Neuronal stem cell (in vitro differentiated cells): ENCODE measurements at regions not wholly inside any gene's neighbourhood (a gene's known extent, or its start where the extent isn't known, plus 50 kb on each side); places are given as distances from the start of the nearest gene placed in this dataset.

Experiments
- DNase-seq: peaks from one replicate; pipeline ENCODE4 v3.0.0-alpha.2; 2013; ENCODE audit warnings: low spot score
- H2AFZ ChIP-seq: one replicate; pipeline ENCODE4 v1.6.1; 2013; ENCODE audit warnings: mild to moderate bottlenecking, low read length, inconsistent platforms
- H2AK5ac ChIP-seq: 2 replicates; pipeline ENCODE4 v1.6.1; 2013; ENCODE audit warnings: low read depth, mild to moderate bottlenecking, inconsistent platforms, low read length, moderate library complexity, mixed read lengths
- H2BK120ac ChIP-seq: 2 replicates; pipeline ENCODE4 v1.6.1; 2013; ENCODE audit warnings: low read depth, mild to moderate bottlenecking, inconsistent platforms, low read length, moderate library complexity, mixed read lengths
- H2BK12ac ChIP-seq: one replicate; pipeline ENCODE4 v1.6.1; 2013; ENCODE audit warnings: low read length, inconsistent platforms
- H2BK15ac ChIP-seq: 2 replicates; pipeline ENCODE4 v1.6.1; 2013; ENCODE audit warnings: mild to moderate bottlenecking, low read length, inconsistent platforms, mixed read lengths
- H2BK5ac ChIP-seq: one replicate; pipeline ENCODE4 v1.6.1; 2013; ENCODE audit warnings: inconsistent platforms, mild to moderate bottlenecking, low read length, moderate library complexity
- H3K14ac ChIP-seq: one replicate; pipeline ENCODE4 v1.6.1; 2013; ENCODE audit warnings: low read length, inconsistent platforms
- H3K18ac ChIP-seq: 2 replicates; pipeline ENCODE4 v1.6.1; 2013; ENCODE audit warnings: low read length, inconsistent platforms
- H3K23ac ChIP-seq: 2 replicates; pipeline ENCODE4 v1.6.1; 2013; ENCODE audit warnings: low read depth, mild to moderate bottlenecking, mixed read lengths, low read length, inconsistent platforms; ENCODE audit not compliant: poor library complexity
- H3K27ac ChIP-seq: replicated peaks from 3 replicates; pipeline ENCODE4 v1.5.1; 2013; ENCODE audit warnings: low read length, inconsistent platforms
- H3K27me3 ChIP-seq, 3 experiments: 2 replicates each; pipeline ENCODE4 v1.6.1; 2013; ENCODE audit warnings: low read length in 3 of 3, mild to moderate bottlenecking in 2 of 3, inconsistent platforms in 1 of 3, low read depth in 1 of 3, mixed read lengths in 1 of 3, moderate library complexity in 1 of 3; ENCODE audit not compliant: control insufficient read depth in 3 of 3, insufficient read depth in 3 of 3
- H3K36me3 ChIP-seq, 2 donors: replicated peaks in 1 of 2; 2 replicates each; pipeline ENCODE4 v1.6.1; 2013; ENCODE audit warnings: low read length in 2 of 2; ENCODE audit not compliant: control insufficient read depth in 2 of 2, insufficient read depth in 2 of 2
- H3K4ac ChIP-seq: 2 replicates; pipeline ENCODE4 v1.6.1; 2013; ENCODE audit warnings: inconsistent platforms, mild to moderate bottlenecking, low read length, moderate library complexity
- H3K4me1 ChIP-seq, 2 donors: 1 replicate in 1 of 2; 2 replicates in 1 of 2; pipeline ENCODE4 v1.6.1; 2013; ENCODE audit warnings: low read length in 2 of 2, low read depth in 1 of 2; ENCODE audit not compliant: control insufficient read depth in 2 of 2, insufficient read depth in 1 of 2
- H3K4me2 ChIP-seq: one replicate; pipeline ENCODE4 v1.6.1; 2013; ENCODE audit warnings: mild to moderate bottlenecking, low read length, inconsistent platforms; ENCODE audit not compliant: insufficient read depth, poor library complexity, severe bottlenecking
- H3K4me3 ChIP-seq, 2 donors: 2 replicates each; pipeline ENCODE4 v1.5.1; 2013; ENCODE audit warnings: low read length in 2 of 2, mild to moderate bottlenecking in 2 of 2, inconsistent platforms in 1 of 2, moderate library complexity in 1 of 2
- H3K79me1 ChIP-seq: one replicate; pipeline ENCODE4 v1.6.1; 2013; ENCODE audit warnings: low read depth, mild to moderate bottlenecking, inconsistent platforms, low read length, moderate library complexity
- H3K9ac ChIP-seq: one replicate; pipeline ENCODE4 v1.6.1; 2013; ENCODE audit warnings: mild to moderate bottlenecking, low read depth, low read length, inconsistent platforms; ENCODE audit not compliant: poor library complexity
- H3K9me3 ChIP-seq, 2 donors: replicated peaks in 1 of 2; 2 replicates each; pipeline versions ENCODE3 to v1.6.1; 2013; ENCODE audit warnings: low read length in 2 of 2, mild to moderate bottlenecking in 2 of 2, inconsistent platforms in 1 of 2, low read depth in 1 of 2, mixed read lengths in 1 of 2, moderate library complexity in 1 of 2; ENCODE audit not compliant: control insufficient read depth in 2 of 2, insufficient read depth in 1 of 2
- H4K8ac ChIP-seq: one replicate; pipeline ENCODE4 v1.6.1; 2013; ENCODE audit warnings: low read depth, mild to moderate bottlenecking, inconsistent platforms, low read length, moderate library complexity
- H4K91ac ChIP-seq: one replicate; pipeline ENCODE4 v1.6.1; 2013; ENCODE audit warnings: low read length, low read depth, mild to moderate bottlenecking, inconsistent platforms; ENCODE audit not compliant: poor library complexity
- WGBS, 2 donors: extraction: QIAGEN DNeasy Blood & Tissue Kit; methylation state at CpG; one replicate each; pipeline ENCODE4 v1.1.7; 2013; ENCODE audit warnings: missing lambda C conversion rate in 2 of 2, mixed read lengths in 1 of 2; ENCODE audit not compliant: insufficient read length in 2 of 2, insufficient replicate concordance in 1 of 2; ENCODE audit errors: extremely low coverage in 2 of 2; 5-methylcytosine and 5-hydroxymethylcytosine counted together

- peaks cover 0 to 3% (median 0%) of the 10 kb centered on the region in 3 experiments for H3K27me3 ChIP-seq
- no peak overlapping the region for H3K18ac ChIP-seq
- H3K36me3 ChIP-seq = no peaks in the 10 kb centered on the region
- H3K4ac ChIP-seq = no peak overlapping the region
- H2BK5ac ChIP-seq = no peak overlapping the region
- H3K4me2 ChIP-seq = no peak overlapping the region
- H3K79me1 ChIP-seq = peaks cover 2% of the 10 kb centered on the region
- H2AFZ ChIP-seq = no peak overlapping the region
- WGBS, 2 donors = no CpG with 5 or more reads among the region's 1 CpG
- no peak overlapping the region for H3K4me3 ChIP-seq
- H3K9ac ChIP-seq = no peak overlapping the region
- no peak overlapping the region for H3K23ac ChIP-seq
- no peak overlapping the region for H4K91ac ChIP-seq
- no peak overlapping the region for H3K27ac ChIP-seq
- no peak overlapping the region for H2AK5ac ChIP-seq
- H3K14ac ChIP-seq = no peak overlapping the region
- no peaks in the 10 kb centered on the region for H3K4me1 ChIP-seq
- no peak for DNase-seq
- no peak overlapping the region for H2BK12ac ChIP-seq
- H2BK120ac ChIP-seq = no peak overlapping the region
- no peak overlapping the region for H4K8ac ChIP-seq
- no peak overlapping the region for H2BK15ac ChIP-seq
- H3K9me3 ChIP-seq = peaks cover 2% of the 10 kb centered on the region in 2 donors
Measured at GRCh38 chr16:54787045-54787444, 143.6 kb upstream of the IRX5 start.

GRCh38 chr16:54783980-54784379 is 146.7 kb upstream of the IRX5 start:
- no peak overlapping the region for H3K18ac ChIP-seq
- H2BK12ac ChIP-seq = no peak overlapping the region
- no peak overlapping the region for H3K23ac ChIP-seq
- no peak overlapping the region for H3K4me3 ChIP-seq
- H3K27ac ChIP-seq = no peak overlapping the region
- H2BK120ac ChIP-seq = no peak overlapping the region
- no peak overlapping the region for H2BK15ac ChIP-seq
- no peak overlapping the region for H3K9ac ChIP-seq
- H4K8ac ChIP-seq = no peak overlapping the region
- peaks cover 2% of the 10 kb centered on the region in 2 donors for H3K9me3 ChIP-seq
- WGBS, 2 donors = no CpG with 5 or more reads among the region's 2 CpGs
- no peak overlapping the region for H3K4me2 ChIP-seq
- no peak overlapping the region for H2BK5ac ChIP-seq
- H3K4me1 ChIP-seq = no peaks in the 10 kb centered on the region
- no peak overlapping the region for H2AK5ac ChIP-seq
- DNase-seq = no peak
- no peaks in the 10 kb centered on the region for H3K36me3 ChIP-seq
- H2AFZ ChIP-seq = no peak overlapping the region
- H3K27me3 ChIP-seq = no peaks in the 10 kb centered on the region
- no peak overlapping the region for H3K4ac ChIP-seq
- no peak overlapping the region for H3K14ac ChIP-seq
- H4K91ac ChIP-seq = no peak overlapping the region
- H3K79me1 ChIP-seq = peaks cover 2% of the 10 kb centered on the region

- no peak overlapping the region for H2BK5ac ChIP-seq
- no peak overlapping the region for H4K8ac ChIP-seq
- H3K27me3 ChIP-seq = no peaks in the 10 kb centered on the region
- no peak overlapping the region for H2BK120ac ChIP-seq
- H3K36me3 ChIP-seq = no peaks in the 10 kb centered on the region
- H3K4ac ChIP-seq = no peak overlapping the region
- H4K91ac ChIP-seq = no peak overlapping the region
- H2BK15ac ChIP-seq = no peak overlapping the region
- DNase-seq = no peak
- H2BK12ac ChIP-seq = no peak overlapping the region
- no peak overlapping the region for H3K27ac ChIP-seq
- H3K79me1 ChIP-seq = no peaks in the 10 kb centered on the region
- no peak overlapping the region for H3K23ac ChIP-seq
- H2AK5ac ChIP-seq = no peak overlapping the region
- H3K9ac ChIP-seq = no peak overlapping the region
- no peak overlapping the region for H3K4me2 ChIP-seq
- no peaks in the 10 kb centered on the region for H3K4me1 ChIP-seq
- no peak overlapping the region for H3K14ac ChIP-seq
- no peak overlapping the region for H3K18ac ChIP-seq
- no CpG with 5 or more reads among the region's 3 CpGs for WGBS, 2 donors
- no peak overlapping the region for H3K4me3 ChIP-seq
- peaks cover 2% of the 10 kb centered on the region in 2 donors for H3K9me3 ChIP-seq
- H2AFZ ChIP-seq = no peak overlapping the region
Measured at GRCh38 chr16:54783226-54783625, 147.4 kb upstream of the IRX5 start.

GRCh38 chr16:54780266-54780665 is 150.4 kb upstream of the IRX5 start:
- H2BK5ac ChIP-seq = no peak overlapping the region
- no peak overlapping the region for H3K27ac ChIP-seq
- peaks cover 0 to 2% of the 10 kb centered on the region in 2 donors for H3K9me3 ChIP-seq
- H2AK5ac ChIP-seq = no peak overlapping the region
- H3K4me3 ChIP-seq = no peak overlapping the region
- no peaks in the 10 kb centered on the region for H3K79me1 ChIP-seq
- no peak overlapping the region for H2BK15ac ChIP-seq
- no peak overlapping the region for H2BK12ac ChIP-seq
- no peak overlapping the region for H2BK120ac ChIP-seq
- no peaks in the 10 kb centered on the region for H3K36me3 ChIP-seq
- no peak overlapping the region for H3K14ac ChIP-seq
- H4K91ac ChIP-seq = no peak overlapping the region
- no peak overlapping the region for H3K23ac ChIP-seq
- H3K4ac ChIP-seq = no peak overlapping the region
- H4K8ac ChIP-seq = no peak overlapping the region
- no peak overlapping the region for H3K4me2 ChIP-seq
- H3K4me1 ChIP-seq = no peaks in the 10 kb centered on the region
- H2AFZ ChIP-seq = no peak overlapping the region
- DNase-seq = no peak
- no peak overlapping the region for H3K9ac ChIP-seq
- no peaks in the 10 kb centered on the region for H3K27me3 ChIP-seq
- WGBS, 2 donors = no CpG with 5 or more reads among the region's 1 CpG
- H3K18ac ChIP-seq = no peak overlapping the region
